Activated naive CD8-positive, alpha-beta T cell treated with anti-CD3 and anti-CD28 coated beads, Interleukin-2, amount 10 ng/mL, durations not matched to agents 7 days and 5 days (primary cell): ENCODE measurements at regions not wholly inside any gene's neighbourhood (a gene's known extent, or its start where the extent isn't known, plus 50 kb on each side); places are given as distances from the start of the nearest gene placed in this dataset.

ENCODE experiments used
- ATAC-seq: fragments of 150-1000 bp; cut with Tn5 transposase; one replicate; pipeline ENCODE4 v1.10.0; 2021; ENCODE audit warnings: low read depth, moderate library complexity
- POLR2A ChIA-PET: fragments of 350-600 bp; sonication (Branson Sonifier 250); formaldehyde crosslinking; loops from one replicate; lab custom pipeline; 2021; ENCODE audit warnings: antibody characterized with exemption; lab: Charles Lee
- DNase-seq: peaks from one replicate; pipeline ENCODE4 v3.0.0; 2021
- H3K27ac Mint-ChIP-seq: one replicate; pipeline ENCODE4 v1.8.0; 2022; ENCODE audit warnings: mild to moderate bottlenecking, mixed read lengths
- H3K27me3 Mint-ChIP-seq: one replicate; pipeline ENCODE4 v1.8.0; 2022; ENCODE audit warnings: mild to moderate bottlenecking, moderate library complexity, mixed read lengths
- H3K36me3 Mint-ChIP-seq: one replicate; pipeline ENCODE4 v1.8.0; 2021; ENCODE audit warnings: mild to moderate bottlenecking, mixed read lengths
- H3K4me1 Mint-ChIP-seq: one replicate; pipeline ENCODE4 v1.8.0; 2021; ENCODE audit warnings: mixed read lengths
- H3K4me3 Mint-ChIP-seq: one replicate; pipeline ENCODE4 v1.8.0; 2022; ENCODE audit warnings: mild to moderate bottlenecking, moderate library complexity, mixed read lengths
- H3K9me3 Mint-ChIP-seq: one replicate; pipeline ENCODE4 v1.8.0; 2021; ENCODE audit warnings: mixed read lengths

DNA sequence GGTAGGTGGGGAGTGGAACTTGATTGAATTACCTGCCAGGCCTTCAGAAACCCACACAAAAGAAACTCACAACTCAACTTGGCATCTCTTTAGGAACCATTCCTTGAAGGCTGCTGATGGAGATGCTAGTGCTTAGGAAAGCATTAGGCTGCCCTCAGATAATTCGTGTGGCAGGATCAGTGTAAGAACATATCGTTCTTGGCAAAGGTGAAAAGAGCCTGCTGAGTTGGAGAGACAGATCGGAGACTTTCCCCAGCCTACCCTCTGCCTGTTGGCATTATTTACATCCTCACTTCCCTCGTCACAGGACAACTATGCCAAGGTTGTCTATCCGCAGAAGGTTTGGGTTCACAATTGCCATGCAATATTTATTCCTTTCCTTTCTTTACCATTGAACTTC, 120.0 kb upstream of the HS3ST3A1 start:
- DNase-seq (no peak), ATAC-seq (no peak)
- no peaks in the 10 kb centered on the region for H3K27me3 Mint-ChIP-seq
- no peaks in the 10 kb centered on the region for H3K36me3 Mint-ChIP-seq
- POLR2A ChIA-PET: no interaction called here
- H3K9me3 Mint-ChIP-seq: no peaks in the 10 kb centered on the region
- no peak overlapping the region for H3K4me3 Mint-ChIP-seq
- no peak overlapping the region for H3K27ac Mint-ChIP-seq
- H3K4me1 Mint-ChIP-seq: no peaks in the 10 kb centered on the region

DNA sequence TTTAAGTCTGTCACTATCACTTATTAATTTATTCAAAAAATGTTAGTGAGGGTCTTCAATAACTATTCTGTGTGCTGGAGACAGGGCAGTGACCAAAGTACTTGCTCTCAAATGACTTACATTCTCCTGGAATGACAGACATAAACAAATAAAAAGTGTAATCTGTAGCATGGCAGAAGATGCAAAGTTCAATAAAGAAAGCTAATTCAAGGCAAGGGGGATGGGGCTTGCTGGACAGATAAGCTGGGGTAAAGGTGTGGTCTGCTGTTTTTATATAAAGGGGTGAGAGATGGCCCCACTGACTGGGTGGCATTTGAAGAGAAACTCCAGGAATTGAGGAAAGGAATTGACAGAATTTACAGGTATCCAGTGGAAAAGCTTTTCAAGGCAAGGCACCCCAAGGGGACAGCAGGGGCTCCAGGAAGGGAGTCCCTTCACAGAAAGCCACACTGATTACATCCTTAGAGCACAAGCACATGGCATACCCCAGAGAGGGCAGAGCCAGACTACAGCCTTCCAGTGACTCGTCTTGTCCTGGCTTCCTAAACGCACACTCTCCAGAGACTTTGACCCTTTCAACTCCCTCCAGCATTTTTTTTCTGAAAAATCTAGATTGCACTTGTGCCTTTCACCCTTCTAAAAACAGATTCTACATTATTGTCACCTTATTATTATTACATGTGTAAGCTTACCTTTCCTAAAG, 123.7 kb upstream of the HS3ST3A1 start:
- DNase-seq: no peak
- H3K9me3 Mint-ChIP-seq: peaks cover 2% of the 10 kb centered on the region
- ATAC-seq: no peak
- peaks cover 4% of the 10 kb centered on the region for H3K27me3 Mint-ChIP-seq
- H3K4me3 Mint-ChIP-seq: no peak overlapping the region
- no peaks in the 10 kb centered on the region for H3K4me1 Mint-ChIP-seq
- H3K27ac Mint-ChIP-seq: no peak overlapping the region
- no peaks in the 10 kb centered on the region for H3K36me3 Mint-ChIP-seq
- POLR2A ChIA-PET: no interaction called here

DNA sequence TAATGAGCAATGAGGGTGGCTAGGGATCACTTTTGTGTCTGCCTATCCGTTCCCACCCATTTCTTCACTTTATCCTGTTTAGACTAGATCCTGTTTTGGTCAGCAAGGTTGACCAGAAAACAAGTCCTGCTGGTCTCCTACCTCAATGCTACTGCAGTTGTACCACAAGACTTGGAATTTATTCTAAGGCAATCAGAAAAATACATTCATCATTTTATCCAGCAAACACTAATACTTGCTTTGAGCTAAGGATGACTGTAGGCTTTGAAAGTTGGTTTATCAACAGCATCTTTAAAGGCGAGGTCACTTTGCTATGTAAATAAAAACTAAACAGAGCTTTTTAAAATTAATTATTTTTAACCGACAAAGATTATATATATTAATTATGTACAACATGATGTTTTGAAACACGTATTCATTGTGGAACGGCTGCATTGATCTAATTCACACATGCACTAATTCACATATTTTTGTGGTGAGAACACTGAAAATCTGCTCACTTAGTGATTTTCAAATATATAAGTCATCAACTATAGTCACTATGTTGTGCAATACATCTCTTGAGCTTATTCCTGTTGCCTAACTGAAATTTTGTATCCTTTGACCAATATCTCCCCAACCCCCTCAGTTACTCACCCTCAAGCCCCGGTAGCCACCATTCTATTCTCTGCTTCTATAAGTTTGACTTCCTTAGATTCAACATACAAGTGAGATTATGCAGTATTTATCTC, 125.9 kb upstream of the HS3ST3A1 start:
- H3K4me3 Mint-ChIP-seq: no peak overlapping the region
- no peaks in the 10 kb centered on the region for H3K4me1 Mint-ChIP-seq
- no peak for ATAC-seq
- DNase-seq: no peak
- H3K36me3 Mint-ChIP-seq: no peaks in the 10 kb centered on the region
- peaks cover 4% of the 10 kb centered on the region for H3K27me3 Mint-ChIP-seq
- no peak overlapping the region for H3K27ac Mint-ChIP-seq
- POLR2A ChIA-PET: no interaction called here
- peaks cover 2% of the 10 kb centered on the region for H3K9me3 Mint-ChIP-seq

DNA sequence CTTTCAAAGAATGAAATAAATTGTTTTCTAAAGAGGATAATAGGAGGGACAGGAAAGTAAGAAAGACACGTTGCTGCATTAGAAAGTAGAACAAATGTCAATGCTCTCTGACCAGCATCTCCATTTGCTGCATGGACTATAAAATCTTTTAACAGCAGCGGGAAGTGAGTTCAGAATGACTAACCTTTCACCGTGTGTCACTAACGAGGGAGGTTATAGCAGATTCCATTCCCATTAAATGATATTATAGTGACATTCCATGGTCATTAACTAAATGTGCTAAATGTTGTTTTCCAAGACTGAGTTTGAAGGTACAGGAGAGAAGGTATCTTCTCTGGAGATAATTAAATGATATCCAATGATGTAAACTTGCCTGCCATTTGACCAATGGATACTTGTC, 127.1 kb upstream of the HS3ST3A1 start:
- DNase-seq: no peak
- Mint-ChIP-seq H3K9me3 (peaks cover 2% of the 10 kb centered on the region), H3K27me3 (peaks cover 4% of the 10 kb centered on the region), H3K27ac (no peak overlapping the region), H3K4me1 (no peaks in the 10 kb centered on the region), H3K36me3 (no peaks in the 10 kb centered on the region), H3K4me3 (no peak overlapping the region)
- ATAC-seq: no peak
- POLR2A ChIA-PET: no interaction called here

DNA sequence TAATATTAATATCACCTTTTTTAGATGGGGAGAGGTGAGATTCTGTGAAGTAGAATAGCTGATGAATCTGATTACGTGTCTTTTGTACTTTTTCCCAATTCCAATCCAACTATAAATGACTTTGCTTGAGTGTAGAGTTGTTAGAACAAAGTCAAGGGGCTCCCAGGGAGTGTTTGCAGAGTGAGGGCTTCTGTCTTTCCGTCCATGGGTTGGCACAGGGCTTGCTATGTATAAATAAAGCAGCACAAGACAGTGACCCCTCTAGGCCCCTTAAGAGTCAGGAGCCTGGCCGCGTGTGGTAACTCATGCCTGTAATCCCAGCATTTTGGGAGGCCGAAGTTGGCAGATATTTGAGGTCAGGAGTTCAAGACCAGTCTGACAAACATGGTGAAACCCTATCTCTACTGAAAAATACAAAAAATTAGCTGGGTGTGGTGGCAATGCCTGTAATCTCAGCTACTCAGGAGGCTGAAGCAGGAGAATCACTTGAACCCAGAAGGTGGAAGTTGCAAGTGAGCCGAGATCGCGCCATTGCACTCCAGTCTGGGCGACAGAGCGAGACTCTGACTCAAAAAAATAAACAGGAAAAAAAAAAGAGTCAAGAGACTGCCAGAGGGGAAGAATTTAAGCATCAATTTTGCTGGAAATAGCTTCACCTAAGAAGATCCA, 127.9 kb upstream of the HS3ST3A1 start:
- no peak for DNase-seq
- H3K27ac Mint-ChIP-seq: no peak overlapping the region
- H3K4me3 Mint-ChIP-seq: no peak overlapping the region
- no peak for ATAC-seq
- POLR2A ChIA-PET: no interaction called here
- peaks cover 2% of the 10 kb centered on the region for H3K9me3 Mint-ChIP-seq
- no peaks in the 10 kb centered on the region for H3K4me1 Mint-ChIP-seq
- no peaks in the 10 kb centered on the region for H3K36me3 Mint-ChIP-seq
- peaks cover 4% of the 10 kb centered on the region for H3K27me3 Mint-ChIP-seq

DNA sequence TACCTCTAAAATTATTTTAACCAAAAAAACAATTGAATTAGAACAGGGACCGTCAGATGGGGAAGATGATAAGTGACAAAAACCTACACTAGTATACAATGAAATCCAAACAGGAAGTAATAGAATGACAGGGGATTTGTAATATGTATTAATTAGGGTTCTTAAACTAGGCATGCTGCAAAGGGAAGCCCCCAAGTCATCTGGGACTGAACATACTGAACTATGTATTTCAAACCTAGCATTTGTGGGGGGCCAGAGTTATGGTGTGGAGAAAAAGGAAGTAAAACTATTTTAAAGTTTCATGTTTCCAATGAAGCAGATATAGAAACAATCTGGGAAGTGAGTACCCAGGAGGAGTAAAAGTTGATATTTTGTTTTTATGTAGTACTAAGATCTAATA, 133.2 kb upstream of the HS3ST3A1 start:
- POLR2A ChIA-PET: no interaction called here
- Mint-ChIP-seq H3K27ac (no peak overlapping the region), H3K4me1 (no peaks in the 10 kb centered on the region), H3K4me3 (no peak overlapping the region), H3K9me3 (peaks cover 2% of the 10 kb centered on the region), H3K36me3 (no peaks in the 10 kb centered on the region), H3K27me3 (peaks cover 2% of the 10 kb centered on the region)
- DNase-seq: no peak
- ATAC-seq: no peak

DNA sequence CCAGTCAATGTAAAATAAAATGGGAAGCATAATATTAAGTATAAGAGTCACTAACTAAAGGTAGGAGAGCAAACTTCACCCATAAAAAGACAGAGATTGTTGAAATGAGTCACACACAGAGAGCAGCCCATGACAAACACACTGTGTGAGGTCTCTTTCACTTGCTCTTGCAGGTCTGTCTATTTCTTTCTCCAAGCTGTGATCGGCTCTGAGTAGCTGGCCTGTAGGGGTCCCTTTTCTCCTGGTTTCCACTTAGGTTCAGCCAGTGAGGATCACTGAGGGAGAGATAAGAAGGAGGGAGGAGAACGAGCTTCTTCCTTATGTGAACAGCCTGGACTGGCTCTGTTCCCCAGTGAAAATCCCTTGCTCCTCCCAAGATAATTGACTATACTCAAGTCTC, 133.7 kb upstream of the HS3ST3A1 start:
- DNase-seq (no peak), ATAC-seq (no peak)
- Mint-ChIP-seq H3K36me3 (no peaks in the 10 kb centered on the region), H3K4me3 (no peak overlapping the region), H3K27ac (no peak overlapping the region), H3K27me3 (no peaks in the 10 kb centered on the region), H3K9me3 (no peaks in the 10 kb centered on the region), H3K4me1 (no peaks in the 10 kb centered on the region)
- POLR2A ChIA-PET: no interaction called here

DNA sequence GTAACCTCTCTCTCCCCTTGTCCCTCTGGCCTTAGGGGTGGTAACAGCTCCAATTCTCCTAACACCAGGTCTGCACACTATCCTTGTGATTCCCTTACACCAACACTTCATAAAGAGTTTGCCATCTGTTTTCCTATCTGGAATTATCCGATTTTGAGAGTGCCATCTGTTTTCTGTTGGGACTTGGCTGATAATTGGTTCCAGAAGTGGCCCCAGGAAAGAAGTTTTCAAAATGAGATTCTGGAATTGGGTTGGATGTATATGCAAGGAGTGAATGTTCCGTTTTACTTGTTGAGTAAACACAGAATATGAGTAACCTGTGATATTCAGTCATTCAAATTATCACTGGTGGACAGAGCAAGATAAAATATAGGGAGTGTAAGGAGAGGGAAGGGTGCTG, 134.1 kb upstream of the HS3ST3A1 start:
- Mint-ChIP-seq H3K27ac (no peak overlapping the region), H3K4me1 (no peaks in the 10 kb centered on the region), H3K36me3 (no peaks in the 10 kb centered on the region), H3K4me3 (no peak overlapping the region), H3K9me3 (no peaks in the 10 kb centered on the region), H3K27me3 (no peaks in the 10 kb centered on the region)
- ATAC-seq: no peak
- DNase-seq: no peak
- POLR2A ChIA-PET: no interaction called here

DNA sequence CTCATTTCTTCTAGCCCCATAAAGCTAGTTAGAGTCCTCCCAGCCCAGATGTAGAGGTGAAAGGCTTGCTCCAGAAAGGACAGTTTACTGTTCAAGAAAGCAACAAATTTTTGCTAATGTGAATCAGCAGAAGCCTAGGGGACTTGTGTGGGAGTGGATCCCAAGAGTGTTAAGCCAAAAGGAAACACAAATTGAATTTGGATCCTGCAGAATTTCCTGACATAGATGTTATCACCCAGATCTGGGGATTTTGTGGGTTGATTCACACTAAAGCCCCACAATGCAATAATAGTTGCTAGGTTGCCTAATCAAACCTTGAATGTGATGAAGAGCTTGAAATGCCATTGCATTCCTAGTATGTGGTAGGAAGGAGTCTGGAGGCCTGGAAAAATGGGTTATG, 135.2 kb upstream of the HS3ST3A1 start:
- ATAC-seq (no peak), DNase-seq (no peak)
- POLR2A ChIA-PET: no interaction called here
- Mint-ChIP-seq H3K9me3 (no peaks in the 10 kb centered on the region), H3K27ac (no peak overlapping the region), H3K4me3 (no peak overlapping the region), H3K27me3 (no peaks in the 10 kb centered on the region), H3K4me1 (no peaks in the 10 kb centered on the region), H3K36me3 (no peaks in the 10 kb centered on the region)

DNA sequence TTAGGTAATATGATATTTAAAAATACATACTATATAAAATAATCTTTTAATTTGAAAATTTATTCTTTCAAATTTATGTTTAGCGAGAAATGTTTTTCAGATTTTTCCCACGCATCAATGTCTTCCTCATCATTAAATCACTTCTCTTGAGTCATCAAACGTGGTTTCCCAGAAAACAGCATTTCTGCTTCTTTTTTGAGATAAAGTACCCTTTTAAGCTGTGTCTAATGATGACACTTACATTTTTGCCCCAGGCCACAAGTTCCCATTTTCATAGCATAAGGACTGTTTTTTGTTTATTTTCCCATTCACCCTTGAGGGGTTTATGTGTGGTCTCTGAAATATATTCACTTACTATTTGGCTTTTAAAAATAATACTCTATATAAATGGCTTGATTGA, 139.0 kb upstream of the HS3ST3A1 start:
- no peaks in the 10 kb centered on the region for H3K36me3 Mint-ChIP-seq
- H3K27ac Mint-ChIP-seq: no peak overlapping the region
- H3K27me3 Mint-ChIP-seq: peaks cover 4% of the 10 kb centered on the region
- ATAC-seq (no peak), DNase-seq (no peak)
- POLR2A ChIA-PET: no interaction called here
- H3K4me1 Mint-ChIP-seq: no peaks in the 10 kb centered on the region
- H3K4me3 Mint-ChIP-seq: no peak overlapping the region
- no peaks in the 10 kb centered on the region for H3K9me3 Mint-ChIP-seq

DNA sequence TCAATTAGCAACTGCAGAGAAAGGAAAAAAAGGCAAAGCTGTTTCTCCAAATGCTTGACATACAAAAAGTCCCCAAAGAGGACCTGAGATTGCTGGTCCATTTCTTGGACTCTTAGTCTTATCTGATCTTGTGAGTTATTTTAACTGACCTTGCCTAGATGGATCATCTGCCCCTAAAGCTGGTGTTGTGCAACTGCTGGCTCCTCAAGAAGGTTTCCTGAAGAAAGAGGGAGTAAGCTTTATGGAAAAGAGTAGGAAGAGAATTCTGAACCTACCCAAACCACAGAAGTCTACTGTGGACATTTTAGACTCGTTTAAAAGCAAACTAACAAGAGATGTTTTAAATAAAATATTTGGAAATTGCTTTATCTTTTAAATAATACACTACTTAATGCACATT, 140.0 kb upstream of the HS3ST3A1 start:
- DNase-seq (no peak), ATAC-seq (no peak)
- Mint-ChIP-seq H3K27ac (no peak overlapping the region), H3K9me3 (no peaks in the 10 kb centered on the region), H3K36me3 (no peaks in the 10 kb centered on the region), H3K4me1 (no peaks in the 10 kb centered on the region), H3K27me3 (peaks cover 4% of the 10 kb centered on the region), H3K4me3 (no peak overlapping the region)
- POLR2A ChIA-PET: no interaction called here

DNA sequence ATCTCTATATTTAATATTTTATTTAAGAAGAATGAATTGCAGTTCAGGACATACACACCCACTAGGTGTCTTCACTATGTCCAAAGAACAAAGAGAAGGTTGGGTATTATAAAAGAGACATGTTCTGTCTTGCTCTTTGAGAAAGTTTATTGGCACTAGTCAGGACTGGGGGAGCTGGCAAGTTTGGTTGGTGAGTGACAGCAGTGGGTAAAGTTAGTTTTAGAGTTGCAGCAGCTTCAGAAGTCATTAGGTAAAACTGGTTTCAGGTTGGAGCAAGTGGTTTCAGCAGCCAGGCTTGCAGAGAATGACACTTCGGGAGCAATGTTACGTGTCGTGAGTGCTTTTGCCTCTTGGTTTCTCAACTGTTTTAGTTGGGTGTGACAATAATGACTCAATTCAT, 142.2 kb upstream of the HS3ST3A1 start:
- POLR2A ChIA-PET: no interaction called here
- H3K36me3 Mint-ChIP-seq: no peaks in the 10 kb centered on the region
- H3K4me3 Mint-ChIP-seq: no peak overlapping the region
- no peaks in the 10 kb centered on the region for H3K9me3 Mint-ChIP-seq
- ATAC-seq (no peak), DNase-seq (no peak)
- no peaks in the 10 kb centered on the region for H3K4me1 Mint-ChIP-seq
- H3K27me3 Mint-ChIP-seq: peaks cover 4% of the 10 kb centered on the region
- H3K27ac Mint-ChIP-seq: no peak overlapping the region

DNA sequence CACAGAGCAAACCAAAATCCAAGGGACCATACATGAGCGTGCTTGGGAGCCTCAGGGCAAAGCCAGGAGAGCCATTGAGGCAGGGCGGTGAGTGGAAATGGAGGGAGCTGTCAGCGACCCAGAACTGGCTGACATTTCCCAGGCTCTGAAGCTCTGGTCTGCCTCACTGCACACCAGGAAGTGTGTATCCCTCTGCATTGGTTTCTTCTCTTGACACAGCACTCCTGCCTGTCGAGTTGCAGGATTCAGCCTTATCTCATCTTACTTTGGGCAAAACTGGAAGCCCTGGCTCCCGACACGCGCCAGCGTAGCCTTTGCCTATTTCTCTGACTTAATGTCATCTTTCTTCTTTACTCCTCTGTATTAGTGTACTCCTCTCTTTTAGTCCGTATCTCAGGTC, 144.7 kb upstream of the HS3ST3A1 start:
- no peaks in the 10 kb centered on the region for H3K36me3 Mint-ChIP-seq
- no peaks in the 10 kb centered on the region for H3K4me1 Mint-ChIP-seq
- peaks cover 7% of the 10 kb centered on the region for H3K27me3 Mint-ChIP-seq
- no peak overlapping the region for H3K4me3 Mint-ChIP-seq
- H3K27ac Mint-ChIP-seq: no peak overlapping the region
- no peaks in the 10 kb centered on the region for H3K9me3 Mint-ChIP-seq
- POLR2A ChIA-PET: no interaction called here
- ATAC-seq (no peak), DNase-seq (no peak)
